SU-DHL-6 (cell line): ENCODE measurements at regions not wholly inside any gene's neighbourhood (a gene's known extent, or its start where the extent isn't known, plus 50 kb on each side); places are given as distances from the start of the nearest gene placed in this dataset.

Experiments
- H2AFZ ChIP-seq: fragments of 200-600 bp; sonication (generic); 2 replicates; pipeline ENCODE4 v1.6.1; 2014; ENCODE audit warnings: low read depth, mild to moderate bottlenecking, moderate library complexity, mixed read lengths, antibody characterized with exemption, low read length; ENCODE audit not compliant: severe bottlenecking
- H3F3A ChIP-seq: fragments of 200-600 bp; shearing (Covaris generic); 2 replicates; pipeline ENCODE4 v1.6.0; 2016; ENCODE audit warnings: antibody characterized with exemption, mild to moderate bottlenecking; ENCODE audit not compliant: insufficient read depth
- H3K27ac ChIP-seq: fragments of 200-600 bp; sonication (generic); 2 replicates; pipeline ENCODE4 v1.5.1; 2016; ENCODE audit warnings: low read depth, mild to moderate bottlenecking, low read length, moderate library complexity, mixed read lengths
- H3K27me3 ChIP-seq: fragments of 200-600 bp; sonication (generic), shearing (Covaris generic); 2 replicates; pipeline ENCODE4 v1.6.0; 2014; ENCODE audit warnings: mild to moderate bottlenecking, low read length
- H3K36me3 ChIP-seq: fragments of 200-600 bp; sonication (generic); 2 replicates; pipeline ENCODE4 v1.6.1; 2014; ENCODE audit warnings: mild to moderate bottlenecking, low read length, mixed read lengths
- H3K4me2 ChIP-seq: fragments of 300-600, 200-600 bp; shearing (Covaris generic), sonication (generic); 2 replicates; pipeline ENCODE4 v1.6.0; 2014; ENCODE audit warnings: low read length, low read depth, mild to moderate bottlenecking; ENCODE audit not compliant: poor library complexity, severe bottlenecking
- H3K4me3 ChIP-seq: fragments of 200-600 bp; sonication (generic); 2 replicates; pipeline ENCODE4 v1.5.1; 2014; ENCODE audit warnings: antibody characterized with exemption, low read length, mild to moderate bottlenecking, mixed read lengths; ENCODE audit not compliant: insufficient read depth, poor library complexity, severe bottlenecking
- H3K79me2 ChIP-seq: fragments of 200-600 bp; sonication (generic); 2 replicates; pipeline ENCODE4 v1.6.1; 2014; ENCODE audit warnings: mild to moderate bottlenecking, low read length, moderate library complexity; ENCODE audit not compliant: insufficient read depth
- H3K9ac ChIP-seq: fragments of 200-600 bp; sonication (generic); 2 replicates; pipeline ENCODE4 v1.7.0; 2014; ENCODE audit warnings: mild to moderate bottlenecking, low read length
- H3K9me2 ChIP-seq: fragments of 200-600 bp; sonication (generic); replicated peaks from 2 replicates; pipeline ENCODE4 v1.6.1; 2014; ENCODE audit warnings: low read length; ENCODE audit not compliant: insufficient read depth
- H3K9me3 ChIP-seq: fragments of 200-600 bp; sonication (generic); 2 replicates; pipeline ENCODE4 v1.6.1; 2014; ENCODE audit warnings: low read length, mixed read lengths; ENCODE audit not compliant: insufficient read depth
- H4K20me1 ChIP-seq: fragments of 200-600 bp; sonication (generic); 2 replicates; pipeline ENCODE4 v1.6.1; 2014; ENCODE audit warnings: low read depth, mild to moderate bottlenecking, antibody characterized with exemption, low read length, moderate library complexity, mixed read lengths
- EZH2phosphoT487 ChIP-seq: fragments of 200-600 bp; sonication (generic), shearing (Covaris generic); conservative IDR thresholded peaks from 2 replicates; pipeline ENCODE4 v1.6.1; 2018; ENCODE audit warnings: mild to moderate bottlenecking, antibody characterized with exemption, low read length, moderate library complexity, mixed read lengths
- TF ChIP-seq, protein P1 (sequence below): fragments of 200-600 bp; sonication (generic); IDR thresholded peaks from one replicate; pipeline ENCODE4 v1.5.1; 2017; ENCODE audit warnings: antibody characterized with exemption, mild to moderate bottlenecking, low read length, moderate library complexity; ENCODE audit not compliant: insufficient read depth, poor library complexity, severe bottlenecking

- H3K4me2 ChIP-seq = no peak overlapping the region
- no peaks in the 10 kb centered on the region for H3K27me3 ChIP-seq
- H3K4me3 ChIP-seq = no peak overlapping the region
- H2AFZ ChIP-seq = no peak overlapping the region
- TF ChIP-seq EZH2phosphoT487 = no peak
- TF ChIP-seq, protein P1, sequence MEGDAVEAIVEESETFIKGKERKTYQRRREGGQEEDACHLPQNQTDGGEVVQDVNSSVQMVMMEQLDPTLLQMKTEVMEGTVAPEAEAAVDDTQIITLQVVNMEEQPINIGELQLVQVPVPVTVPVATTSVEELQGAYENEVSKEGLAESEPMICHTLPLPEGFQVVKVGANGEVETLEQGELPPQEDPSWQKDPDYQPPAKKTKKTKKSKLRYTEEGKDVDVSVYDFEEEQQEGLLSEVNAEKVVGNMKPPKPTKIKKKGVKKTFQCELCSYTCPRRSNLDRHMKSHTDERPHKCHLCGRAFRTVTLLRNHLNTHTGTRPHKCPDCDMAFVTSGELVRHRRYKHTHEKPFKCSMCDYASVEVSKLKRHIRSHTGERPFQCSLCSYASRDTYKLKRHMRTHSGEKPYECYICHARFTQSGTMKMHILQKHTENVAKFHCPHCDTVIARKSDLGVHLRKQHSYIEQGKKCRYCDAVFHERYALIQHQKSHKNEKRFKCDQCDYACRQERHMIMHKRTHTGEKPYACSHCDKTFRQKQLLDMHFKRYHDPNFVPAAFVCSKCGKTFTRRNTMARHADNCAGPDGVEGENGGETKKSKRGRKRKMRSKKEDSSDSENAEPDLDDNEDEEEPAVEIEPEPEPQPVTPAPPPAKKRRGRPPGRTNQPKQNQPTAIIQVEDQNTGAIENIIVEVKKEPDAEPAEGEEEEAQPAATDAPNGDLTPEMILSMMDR = no peak
- no peaks in the 10 kb centered on the region for H3K36me3 ChIP-seq
- no peaks in the 10 kb centered on the region for H3K9me3 ChIP-seq
- no peak overlapping the region for H3K9ac ChIP-seq
- no peak overlapping the region for H3K27ac ChIP-seq
- no peaks in the 10 kb centered on the region for H3F3A ChIP-seq
- H3K9me2 ChIP-seq = no peaks in the 10 kb centered on the region
- no peaks in the 10 kb centered on the region for H3K79me2 ChIP-seq
- H4K20me1 ChIP-seq = no peaks in the 10 kb centered on the region
These were observed 61.6 kb downstream of the SERPINA3 start for GRCh38 chr14:94673781-94674231.
